H4 (cell line): ENCODE measurements at regions not wholly inside any gene's neighbourhood (a gene's known extent, or its start where the extent isn't known, plus 50 kb on each side); places are given as distances from the start of the nearest gene placed in this dataset.

Source experiments
- DNase-seq: peaks from one replicate; pipeline ENCODE4 v3.0.0-alpha.2; 2015; ENCODE audit warnings: low spot score

DNA sequence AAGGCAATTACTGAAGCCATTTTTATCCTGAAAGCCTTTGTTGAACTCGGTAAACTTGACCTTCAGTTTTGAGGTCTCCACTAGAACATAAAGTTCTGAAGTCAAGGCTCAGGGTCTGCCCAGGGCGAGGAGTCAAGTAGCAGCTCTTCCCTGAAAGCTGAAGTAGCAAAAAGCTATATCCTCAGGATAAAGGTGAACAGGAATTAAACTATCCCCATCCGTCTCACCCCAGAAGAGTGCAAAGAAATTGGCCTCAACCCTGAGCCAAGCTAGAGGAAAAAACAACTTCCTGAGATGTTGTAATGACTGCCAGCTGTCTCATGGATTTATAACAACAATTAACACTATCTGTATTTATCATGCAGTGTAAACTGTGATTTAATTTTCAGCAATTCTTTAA is 590.8 kb downstream of the SPRY1 start:
- DNase-seq: no peak

GRCh38 chr4:123990310-123990870 is 593.8 kb downstream of the SPRY1 start:
- no peak for DNase-seq

DNA sequence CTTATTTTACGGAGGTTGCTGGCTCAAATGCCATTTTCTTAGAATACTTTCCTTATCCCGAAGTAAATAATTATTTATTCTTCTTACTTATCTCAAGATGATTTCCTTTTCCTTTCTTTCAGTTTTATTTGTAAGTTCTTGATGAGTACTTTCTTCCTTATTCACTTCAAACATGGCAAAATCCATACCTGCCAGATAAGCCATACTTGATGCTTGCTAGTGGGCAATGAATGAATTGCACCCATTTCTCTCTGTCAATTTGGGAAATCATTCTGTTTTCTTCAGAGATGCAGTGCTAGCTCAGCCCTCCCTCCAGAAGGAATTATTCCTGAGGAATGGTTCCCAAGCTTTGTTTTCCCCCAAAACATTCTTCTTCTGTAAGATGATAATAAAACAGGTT is 598.3 kb downstream of the SPRY1 start:
- DNase-seq: no peak

DNA sequence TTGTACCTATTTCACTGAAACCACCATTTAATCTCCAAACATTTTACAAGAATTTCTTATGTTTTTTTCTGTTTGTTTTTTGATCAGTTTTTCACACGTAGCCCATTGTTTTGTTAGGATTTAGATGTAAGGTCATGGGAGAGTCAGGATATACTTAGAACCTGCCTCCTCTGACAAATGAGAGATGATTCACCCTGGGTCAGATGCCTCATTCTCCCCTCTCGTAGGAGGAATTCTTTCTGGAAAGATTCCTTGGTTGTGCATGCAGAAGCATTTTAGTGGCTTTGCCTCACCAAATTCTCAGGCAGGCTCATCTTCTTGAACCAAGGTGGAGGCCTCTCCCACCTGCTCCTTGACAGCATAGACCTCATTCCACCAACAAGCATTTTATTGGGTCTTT is 599.3 kb downstream of the SPRY1 start:
- no peak for DNase-seq

- DNase-seq: no peak
Observed at GRCh38 chr4:123996718-123997510, 600.3 kb downstream of the SPRY1 start.

DNA sequence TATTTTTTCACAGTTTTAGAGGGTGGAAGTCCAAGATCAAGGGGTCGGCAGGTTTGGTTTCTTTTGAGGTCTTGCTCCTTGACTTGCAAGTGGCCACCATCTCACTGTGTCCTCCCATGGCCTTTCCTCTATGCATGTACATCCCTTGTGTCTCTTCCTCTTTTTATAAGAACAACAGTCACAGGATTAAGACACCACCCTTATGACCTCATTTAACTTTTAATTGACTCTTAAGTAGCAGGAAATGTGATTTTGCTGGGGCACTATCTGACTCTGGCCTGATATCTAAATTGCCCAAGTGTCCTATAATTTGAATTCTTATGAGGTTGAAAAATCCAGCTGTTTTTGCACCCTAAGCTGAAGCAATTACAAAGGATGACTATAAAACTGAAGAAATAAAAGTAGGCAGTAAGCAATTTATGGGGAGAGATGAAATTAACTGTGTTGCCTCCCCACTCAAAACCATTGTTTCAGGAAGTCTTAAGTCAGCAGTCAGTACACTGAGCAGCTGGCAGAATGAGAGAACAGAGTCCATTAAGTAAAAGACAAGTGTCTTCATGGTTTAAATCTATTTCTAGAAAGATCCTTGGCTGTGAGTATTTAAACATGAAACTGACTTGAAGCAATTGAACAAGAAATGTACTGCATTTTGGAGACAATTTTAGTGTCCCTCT is 601.3 kb downstream of the SPRY1 start:
- DNase-seq: no peak

- no peak for DNase-seq
Observed at GRCh38 chr4:124000233-124000632, 603.6 kb downstream of the SPRY1 start.

DNA sequence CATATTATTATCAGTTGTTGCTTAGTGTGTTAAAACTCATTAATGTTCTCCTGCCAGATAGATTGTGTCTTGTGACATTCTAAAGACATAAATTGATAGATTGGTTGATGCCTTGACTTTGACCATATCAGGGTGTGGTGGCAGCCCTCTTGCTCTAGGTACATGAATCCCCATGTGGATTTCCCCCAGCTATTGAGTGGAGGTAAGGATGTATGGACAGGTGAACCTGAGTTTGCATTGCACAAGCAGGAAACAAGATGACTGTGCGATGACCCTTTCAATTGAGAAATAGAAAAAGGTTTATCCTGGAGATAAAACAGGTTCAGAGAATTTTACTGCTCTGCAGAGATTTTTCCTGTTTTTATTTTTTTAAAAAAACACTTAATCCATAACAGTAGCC is 619.2 kb downstream of the SPRY1 start:
- DNase-seq: no peak

DNA sequence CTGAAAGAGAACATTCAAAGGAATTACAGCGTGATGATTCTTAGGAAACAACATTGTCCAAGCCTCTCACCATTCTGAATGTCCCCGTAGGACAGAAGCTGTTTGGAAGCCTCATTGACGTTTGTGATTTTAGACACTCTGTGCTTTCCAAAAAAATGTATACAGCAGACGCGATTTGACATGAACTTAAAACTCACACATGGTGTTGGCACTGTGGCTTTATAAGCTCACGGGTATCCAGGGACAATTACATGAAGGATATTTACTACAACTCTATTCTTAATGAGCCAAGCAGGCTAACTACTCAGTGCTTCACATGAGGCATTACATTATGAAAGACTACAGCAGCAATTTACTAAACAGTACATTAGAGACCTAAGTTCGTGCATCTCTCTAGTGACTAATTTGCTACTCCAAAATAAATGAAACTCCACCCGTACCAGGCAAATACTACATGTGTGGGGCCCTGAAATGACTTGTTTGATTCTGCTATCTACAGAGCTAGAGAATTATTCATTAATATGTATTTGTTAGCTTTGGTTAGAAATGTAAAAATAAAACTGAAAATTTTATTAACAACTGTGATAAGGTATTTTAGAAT is 620.7 kb downstream of the SPRY1 start:
- no peak for DNase-seq

GRCh38 chr4:124018383-124019317 is 622.1 kb downstream of the SPRY1 start:
- DNase-seq: no peak

- no peak for DNase-seq
Observed at GRCh38 chr4:124019749-124020549, 623.4 kb downstream of the SPRY1 start.

GRCh38 chr4:124025000-124025399 is 628.4 kb downstream of the SPRY1 start:
- no peak for DNase-seq

GRCh38 chr4:124025428-124025827 is 628.8 kb downstream of the SPRY1 start:
- DNase-seq: no peak

- DNase-seq: no peak
Observed at GRCh38 chr4:124028182-124028581, 631.6 kb downstream of the SPRY1 start.

- DNase-seq: no peak
Observed at GRCh38 chr4:124030147-124030546, 633.6 kb downstream of the SPRY1 start.

DNA sequence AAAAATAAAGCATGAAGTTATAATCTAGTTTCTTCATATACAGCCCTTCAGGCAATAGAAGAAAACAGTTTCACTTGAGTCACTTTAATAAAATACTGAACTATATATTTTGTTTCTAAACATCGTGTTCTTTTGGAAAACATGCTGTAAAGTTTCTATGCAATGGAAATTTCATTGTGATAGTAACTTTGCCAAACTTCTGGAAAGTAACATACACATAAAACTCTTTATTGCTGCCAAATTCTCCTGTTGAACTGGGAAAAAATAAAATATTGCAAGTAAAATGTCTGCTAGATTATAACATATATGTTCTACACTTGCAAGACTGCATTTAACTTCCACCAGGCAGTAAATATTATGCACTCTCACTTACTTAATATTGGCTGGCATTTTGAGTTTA is 635.4 kb downstream of the SPRY1 start:
- DNase-seq: no peak

- DNase-seq: no peak
Observed at GRCh38 chr4:124035364-124036041, 638.9 kb downstream of the SPRY1 start.

- no peak for DNase-seq
Observed at GRCh38 chr4:124037236-124037635, 640.6 kb downstream of the SPRY1 start.

- DNase-seq: no peak
Observed at GRCh38 chr4:124044330-124044729, 647.7 kb downstream of the SPRY1 start.

DNA sequence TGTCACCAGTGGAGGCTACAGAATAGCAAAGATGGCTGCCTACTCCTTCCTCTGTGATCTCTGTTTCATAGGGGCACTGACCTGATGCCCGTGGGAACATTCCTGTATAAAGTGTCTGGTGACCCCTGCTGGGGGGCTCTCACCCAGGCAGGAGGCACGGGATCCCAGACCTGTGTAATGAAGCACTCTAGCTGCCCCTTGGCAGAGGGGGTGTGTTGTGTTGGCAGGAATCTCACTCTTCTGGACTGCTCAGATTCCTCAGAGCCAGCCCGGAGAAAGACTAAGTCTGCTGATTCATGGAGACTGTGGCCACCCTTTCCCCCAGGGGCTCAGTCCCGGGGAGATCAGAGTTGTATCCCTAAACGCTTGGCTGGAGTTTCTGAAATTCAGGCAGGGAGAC is 648.3 kb downstream of the SPRY1 start:
- no peak for DNase-seq
